SK-N-SH (cell line): ENCODE measurements at regions not wholly inside any gene's neighbourhood (a gene's known extent, or its start where the extent isn't known, plus 50 kb on each side); places are given as distances from the start of the nearest gene placed in this dataset.

Experiments used
- CTCF ChIA-PET: fragments of 300-600, 350-600 bp; formaldehyde crosslinking; extraction: SDS; loops from one replicate; lab custom pipeline; 2021; lab: Yijun Ruan, JAX
- POLR2A ChIA-PET: fragments of 350-600 bp; sonication (Branson Sonifier 250); formaldehyde crosslinking; extraction: SDS; loops from one replicate; lab custom pipeline; 2020; ENCODE audit warnings: antibody characterized with exemption, inconsistent platforms; lab: Yijun Ruan, JAX
- DNase-seq: peaks from one replicate; pipeline ENCODE4 v3.0.0; 2012
- H2AFZ ChIP-seq: fragments of 200-600 bp; sonication (generic); 2 replicates; pipeline ENCODE4 v1.8.1; 2016; ENCODE audit warnings: antibody characterized with exemption, mild to moderate bottlenecking, low read depth
- H3F3A ChIP-seq: fragments of 200-600 bp; sonication (generic); replicated peaks from 2 replicates; pipeline ENCODE3; 2016; ENCODE audit warnings: antibody characterized with exemption, mild to moderate bottlenecking; ENCODE audit not compliant: insufficient read depth
- H3K27ac ChIP-seq, 2 experiments: fragments of 200-500 bp in 1 of 2; fragments of 200-600 bp in 1 of 2; sonication (Bioruptor generic) in 1 of 2; sonication (generic), shearing (Covaris generic) in 1 of 2; 2 replicates each; pipeline versions ENCODE4 v1.5.1 to v1.6.1; 2014 to 2016; ENCODE audit warnings: low read depth in 2 of 2, inconsistent platforms in 1 of 2, low read length in 1 of 2, mild to moderate bottlenecking in 1 of 2, mixed read lengths in 1 of 2
- H3K27me3 ChIP-seq: fragments of 200-600 bp; sonication (generic), shearing (Covaris generic); 2 replicates; pipeline ENCODE4 v1.6.1; 2016; ENCODE audit warnings: mixed run types; ENCODE audit not compliant: insufficient read depth
- H3K36me3 ChIP-seq, 2 experiments: fragments of 200-500 bp in 1 of 2; fragments of 200-600 bp in 1 of 2; sonication (Bioruptor generic) in 1 of 2; sonication (generic) in 1 of 2; replicated peaks in 1 of 2; 2 replicates each; pipeline versions ENCODE3 to v1.5.1; 2014 to 2016; ENCODE audit warnings: low read length in 1 of 2, mild to moderate bottlenecking in 1 of 2; ENCODE audit not compliant: insufficient read depth in 2 of 2, control insufficient read depth in 1 of 2
- H3K4me1 ChIP-seq, 2 experiments: fragments of 200-500 bp in 1 of 2; fragments of 200-600 bp in 1 of 2; sonication (Bioruptor generic) in 1 of 2; sonication (generic), shearing (Covaris generic) in 1 of 2; 2 replicates each; pipeline versions ENCODE4 v1.5.1 to v1.6.1; 2014 to 2016; ENCODE audit warnings: low read depth in 1 of 2, low read length in 1 of 2, mixed run types in 1 of 2; ENCODE audit not compliant: insufficient read depth in 2 of 2, control insufficient read depth in 1 of 2
- H3K4me2 ChIP-seq: fragments of 200-600 bp; sonication (generic), shearing (Covaris generic); 2 replicates; pipeline ENCODE4 v1.6.1; 2017; ENCODE audit warnings: mixed run types
- H3K4me3 ChIP-seq, 2 experiments: fragments of 200-500 bp in 1 of 2; fragments of 200-600 bp in 1 of 2; sonication (Bioruptor generic) in 1 of 2; sonication (generic), shearing (Covaris generic) in 1 of 2; 2 replicates each; pipeline versions ENCODE4 v1.5.1 to v1.8.1; 2014 to 2016; ENCODE audit warnings: low read depth in 2 of 2, inconsistent platforms in 1 of 2, low read length in 1 of 2, mild to moderate bottlenecking in 1 of 2, mixed read lengths in 1 of 2, moderate library complexity in 1 of 2
- H3K79me2 ChIP-seq: fragments of 200-600 bp; sonication (generic); 2 replicates; pipeline ENCODE4 v1.8.1; 2017; ENCODE audit warnings: mild to moderate bottlenecking; ENCODE audit not compliant: insufficient read depth
- H3K9ac ChIP-seq: fragments of 200-600 bp; sonication (generic); 2 replicates; pipeline ENCODE4 v1.6.1; 2017; ENCODE audit warnings: mixed run types
- H3K9me2 ChIP-seq: fragments of 200-600 bp; sonication (generic); 2 replicates; pipeline ENCODE4 v1.6.1; 2017; ENCODE audit warnings: mixed run types
- H3K9me3 ChIP-seq: fragments of 200-600 bp; sonication (generic); 2 replicates; pipeline ENCODE4 v1.6.1; 2017; ENCODE audit warnings: mixed run types, mild to moderate bottlenecking, moderate library complexity
- H4K20me1 ChIP-seq: fragments of 200-600 bp; sonication (generic); 2 replicates; pipeline ENCODE4 v1.6.1; 2017; ENCODE audit warnings: mild to moderate bottlenecking, mixed run types; ENCODE audit not compliant: insufficient read depth
- CHD2 ChIP-seq: fragments of 150-350 bp; IDR thresholded peaks from 2 replicates; pipeline ENCODE4 v1.6.1; 2018; ENCODE audit warnings: low read length; ENCODE audit not compliant: partially characterized antibody
- ELF1 ChIP-seq: IDR thresholded peaks from 2 replicates; pipeline ENCODE4 v1.4.0; 2012
- EZH2phosphoT487 ChIP-seq: fragments of 200-600 bp; sonication (generic); IDR thresholded peaks from 2 replicates; pipeline ENCODE4 v1.6.1; 2017; ENCODE audit warnings: low read depth, mixed run types, mild to moderate bottlenecking, antibody characterized with exemption, moderate library complexity, borderline replicate concordance
- FOXJ3 ChIP-seq: sonication (generic); formaldehyde crosslinking; IDR thresholded peaks from 2 replicates; pipeline ENCODE4 v1.5.1; 2020; ENCODE audit warnings: mild to moderate bottlenecking, missing genetic modification reagents
- GABPA ChIP-seq: IDR thresholded peaks from 2 replicates; pipeline ENCODE4 v1.4.0; 2012; ENCODE audit warnings: low read depth, mild to moderate bottlenecking
- JUND ChIP-seq: IDR thresholded peaks from 2 replicates; pipeline ENCODE4 v1.4.0; 2012
- MEF2A ChIP-seq: IDR thresholded peaks from 2 replicates; pipeline ENCODE4 v1.4.0; 2012; ENCODE audit warnings: low read depth, borderline replicate concordance
- NFIC ChIP-seq: IDR thresholded peaks from 2 replicates; pipeline ENCODE4 v1.4.0; 2012; ENCODE audit warnings: borderline replicate concordance
- RAD21 ChIP-seq: IDR thresholded peaks from 2 replicates; pipeline ENCODE4 v1.6.1; 2012; ENCODE audit warnings: mild to moderate bottlenecking, low read length
- RCOR1 ChIP-seq: fragments of 150-350 bp; IDR thresholded peaks from 2 replicates; pipeline ENCODE4 v1.6.1; 2017; ENCODE audit warnings: antibody characterized with exemption, low read length
- RXRA ChIP-seq: IDR thresholded peaks from 2 replicates; pipeline ENCODE4 v1.4.0; 2012; ENCODE audit warnings: low read depth, mild to moderate bottlenecking, borderline replicate concordance
- SIN3A ChIP-seq: IDR thresholded peaks from 2 replicates; pipeline ENCODE4 v1.6.1; 2012; ENCODE audit warnings: low read depth, mild to moderate bottlenecking, low read length, moderate library complexity, borderline replicate concordance
- SMC3 ChIP-seq: IDR thresholded peaks from 2 replicates; pipeline ENCODE4 v1.6.1; 2012; ENCODE audit warnings: low read depth, low read length, improper control_type of control experiment
- TEAD4 ChIP-seq: IDR thresholded peaks from 2 replicates; pipeline ENCODE4 v1.4.0; 2012; ENCODE audit warnings: mild to moderate bottlenecking, borderline replicate concordance; ENCODE audit not compliant: insufficient read depth
- YY1 ChIP-seq: IDR thresholded peaks from 2 replicates; pipeline ENCODE4 v1.4.0; 2012; ENCODE audit warnings: low read depth, mild to moderate bottlenecking
- WGBS: methylation state at CpG from one replicate; pipeline ENCODE4 v1.1.6; 2017; ENCODE audit warnings: low lambda C conversion rate; 5-methylcytosine and 5-hydroxymethylcytosine counted together
- TF ChIP-seq, protein P1 (sequence below): fragments of 150-350 bp; IDR thresholded peaks from 2 replicates; pipeline ENCODE4 v1.6.1; 2017; ENCODE audit warnings: antibody characterized with exemption, low read length, low read depth, borderline replicate concordance
- TF ChIP-seq, protein P2 (sequence below): fragments of 150-350 bp; IDR thresholded peaks from 2 replicates; pipeline ENCODE4 v1.6.1; 2016; ENCODE audit warnings: mild to moderate bottlenecking, low read depth, low read length
- TF ChIP-seq, protein P3 (sequence below): IDR thresholded peaks from 2 replicates; pipeline ENCODE4 v1.4.0; 2012; ENCODE audit warnings: low read depth, borderline replicate concordance
- TF ChIP-seq, protein P4 (sequence below): IDR thresholded peaks from 2 replicates; pipeline ENCODE4 v1.6.1; 2012; ENCODE audit warnings: mild to moderate bottlenecking, low read depth, low read length, moderate library complexity
- TF ChIP-seq, protein P5 (sequence below): IDR thresholded peaks from 2 replicates; pipeline ENCODE4 v1.4.0; 2012; ENCODE audit warnings: low read depth

DNA sequence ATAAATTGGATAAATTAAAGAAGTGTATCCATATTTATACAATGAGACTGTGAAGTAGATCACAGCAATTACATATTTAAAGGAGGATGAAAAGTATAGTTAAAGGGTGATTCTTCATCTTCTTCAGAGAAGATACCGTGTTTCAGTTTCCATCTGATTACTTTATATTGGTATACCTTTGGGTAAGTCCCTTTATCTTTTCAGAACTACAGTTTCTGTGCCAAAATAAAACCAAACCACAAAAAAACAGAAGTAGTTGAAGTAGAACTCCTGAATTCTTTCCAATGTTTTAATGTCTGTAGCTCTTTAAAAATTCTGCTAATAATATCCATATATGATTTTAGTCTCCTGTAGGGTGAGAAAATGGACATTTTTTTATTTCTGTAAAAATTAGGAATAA, 231.2 kb upstream of the LINC00305 start (continued):
- TF ChIP-seq, protein P1, sequence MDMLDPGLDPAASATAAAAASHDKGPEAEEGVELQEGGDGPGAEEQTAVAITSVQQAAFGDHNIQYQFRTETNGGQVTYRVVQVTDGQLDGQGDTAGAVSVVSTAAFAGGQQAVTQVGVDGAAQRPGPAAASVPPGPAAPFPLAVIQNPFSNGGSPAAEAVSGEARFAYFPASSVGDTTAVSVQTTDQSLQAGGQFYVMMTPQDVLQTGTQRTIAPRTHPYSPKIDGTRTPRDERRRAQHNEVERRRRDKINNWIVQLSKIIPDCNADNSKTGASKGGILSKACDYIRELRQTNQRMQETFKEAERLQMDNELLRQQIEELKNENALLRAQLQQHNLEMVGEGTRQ, result no peak

DNA sequence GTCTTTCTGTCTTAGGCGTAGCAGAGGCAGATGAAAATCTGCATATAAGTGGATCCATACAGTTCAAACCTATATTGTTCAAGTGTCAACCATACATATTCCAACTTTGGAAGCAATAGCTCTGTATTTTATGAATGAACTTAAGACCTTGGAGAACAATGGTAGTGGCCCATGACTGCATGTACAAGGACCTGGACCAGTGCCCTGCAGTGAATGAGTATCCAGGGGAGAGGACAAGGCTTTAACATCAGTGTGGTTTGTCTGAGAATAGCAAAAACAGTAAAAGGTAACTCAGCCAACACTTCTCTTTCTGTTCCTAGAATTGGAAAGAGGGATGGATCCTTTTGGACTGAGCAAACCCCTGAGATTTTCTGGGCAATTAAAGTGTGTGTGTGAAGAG, 230.8 kb upstream of the LINC00305 start:
- no peak for DNase-seq
- no peaks in the 10 kb centered on the region for H3K36me3 ChIP-seq
- no peak overlapping the region for H3K4me2 ChIP-seq
- H3K9ac ChIP-seq, result no peak overlapping the region
- H3K4me1 ChIP-seq, result no peaks in the 10 kb centered on the region
- H2AFZ ChIP-seq, result no peak overlapping the region
- no peaks in the 10 kb centered on the region for H3K27me3 ChIP-seq
- POLR2A ChIA-PET, result no interaction called here
- H3K4me3 ChIP-seq, result no peak overlapping the region
- H3K9me2 ChIP-seq, result no peaks in the 10 kb centered on the region
- H3K27ac ChIP-seq, result no peak overlapping the region
- CTCF ChIA-PET, result no interaction called here
- WGBS, result 26% methylated on average over 1 of the region's 1 CpG
- no peaks in the 10 kb centered on the region for H4K20me1 ChIP-seq
- peaks cover 7% of the 10 kb centered on the region; the same call in 1 of the 2 replicates for H3K9me3 ChIP-seq
- H3F3A ChIP-seq, result no peaks in the 10 kb centered on the region
- no peaks in the 10 kb centered on the region for H3K79me2 ChIP-seq
- TF ChIP-seq, protein P1, result no peak
- TF ChIP-seq, protein P2, sequence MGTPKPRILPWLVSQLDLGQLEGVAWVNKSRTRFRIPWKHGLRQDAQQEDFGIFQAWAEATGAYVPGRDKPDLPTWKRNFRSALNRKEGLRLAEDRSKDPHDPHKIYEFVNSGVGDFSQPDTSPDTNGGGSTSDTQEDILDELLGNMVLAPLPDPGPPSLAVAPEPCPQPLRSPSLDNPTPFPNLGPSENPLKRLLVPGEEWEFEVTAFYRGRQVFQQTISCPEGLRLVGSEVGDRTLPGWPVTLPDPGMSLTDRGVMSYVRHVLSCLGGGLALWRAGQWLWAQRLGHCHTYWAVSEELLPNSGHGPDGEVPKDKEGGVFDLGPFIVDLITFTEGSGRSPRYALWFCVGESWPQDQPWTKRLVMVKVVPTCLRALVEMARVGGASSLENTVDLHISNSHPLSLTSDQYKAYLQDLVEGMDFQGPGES, result no peak
- TF ChIP-seq JUND, result no peak
- TF ChIP-seq, protein P3, sequence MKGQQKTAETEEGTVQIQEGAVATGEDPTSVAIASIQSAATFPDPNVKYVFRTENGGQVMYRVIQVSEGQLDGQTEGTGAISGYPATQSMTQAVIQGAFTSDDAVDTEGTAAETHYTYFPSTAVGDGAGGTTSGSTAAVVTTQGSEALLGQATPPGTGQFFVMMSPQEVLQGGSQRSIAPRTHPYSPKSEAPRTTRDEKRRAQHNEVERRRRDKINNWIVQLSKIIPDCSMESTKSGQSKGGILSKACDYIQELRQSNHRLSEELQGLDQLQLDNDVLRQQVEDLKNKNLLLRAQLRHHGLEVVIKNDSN, result no peak
- no peak for TF ChIP-seq FOXJ3
- no peak for TF ChIP-seq CHD2
- TF ChIP-seq YY1, result no peak
- TF ChIP-seq, protein P4, sequence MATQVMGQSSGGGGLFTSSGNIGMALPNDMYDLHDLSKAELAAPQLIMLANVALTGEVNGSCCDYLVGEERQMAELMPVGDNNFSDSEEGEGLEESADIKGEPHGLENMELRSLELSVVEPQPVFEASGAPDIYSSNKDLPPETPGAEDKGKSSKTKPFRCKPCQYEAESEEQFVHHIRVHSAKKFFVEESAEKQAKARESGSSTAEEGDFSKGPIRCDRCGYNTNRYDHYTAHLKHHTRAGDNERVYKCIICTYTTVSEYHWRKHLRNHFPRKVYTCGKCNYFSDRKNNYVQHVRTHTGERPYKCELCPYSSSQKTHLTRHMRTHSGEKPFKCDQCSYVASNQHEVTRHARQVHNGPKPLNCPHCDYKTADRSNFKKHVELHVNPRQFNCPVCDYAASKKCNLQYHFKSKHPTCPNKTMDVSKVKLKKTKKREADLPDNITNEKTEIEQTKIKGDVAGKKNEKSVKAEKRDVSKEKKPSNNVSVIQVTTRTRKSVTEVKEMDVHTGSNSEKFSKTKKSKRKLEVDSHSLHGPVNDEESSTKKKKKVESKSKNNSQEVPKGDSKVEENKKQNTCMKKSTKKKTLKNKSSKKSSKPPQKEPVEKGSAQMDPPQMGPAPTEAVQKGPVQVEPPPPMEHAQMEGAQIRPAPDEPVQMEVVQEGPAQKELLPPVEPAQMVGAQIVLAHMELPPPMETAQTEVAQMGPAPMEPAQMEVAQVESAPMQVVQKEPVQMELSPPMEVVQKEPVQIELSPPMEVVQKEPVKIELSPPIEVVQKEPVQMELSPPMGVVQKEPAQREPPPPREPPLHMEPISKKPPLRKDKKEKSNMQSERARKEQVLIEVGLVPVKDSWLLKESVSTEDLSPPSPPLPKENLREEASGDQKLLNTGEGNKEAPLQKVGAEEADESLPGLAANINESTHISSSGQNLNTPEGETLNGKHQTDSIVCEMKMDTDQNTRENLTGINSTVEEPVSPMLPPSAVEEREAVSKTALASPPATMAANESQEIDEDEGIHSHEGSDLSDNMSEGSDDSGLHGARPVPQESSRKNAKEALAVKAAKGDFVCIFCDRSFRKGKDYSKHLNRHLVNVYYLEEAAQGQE, result no peak
- TF ChIP-seq EZH2phosphoT487, result no peak
- TF ChIP-seq NFIC, result no peak
- no peak for TF ChIP-seq ELF1
- no peak for TF ChIP-seq TEAD4
- no peak for TF ChIP-seq RCOR1
- no peak for TF ChIP-seq SMC3
- no peak for TF ChIP-seq SIN3A
- TF ChIP-seq RAD21, result no peak
- no peak for TF ChIP-seq RXRA
- TF ChIP-seq, protein P5, sequence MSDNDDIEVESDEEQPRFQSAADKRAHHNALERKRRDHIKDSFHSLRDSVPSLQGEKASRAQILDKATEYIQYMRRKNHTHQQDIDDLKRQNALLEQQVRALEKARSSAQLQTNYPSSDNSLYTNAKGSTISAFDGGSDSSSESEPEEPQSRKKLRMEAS, result no peak
- no peak for TF ChIP-seq MEF2A
- no peak for TF ChIP-seq GABPA
